HEK293 (cell line): ENCODE measurements at regions not wholly inside any gene's neighbourhood (a gene's known extent, or its start where the extent isn't known, plus 50 kb on each side); places are given as distances from the start of the nearest gene placed in this dataset.

ENCODE experiments used
- BCL11A ChIP-seq: fragments of 450-650 bp; formaldehyde crosslinking; IDR thresholded peaks from 2 replicates; pipeline ENCODE4 v1.5.1; 2016; ENCODE audit warnings: low read depth, missing biosample characterization, missing genetic modification characterization
- BCL6B ChIP-seq: fragments of 450-650 bp; formaldehyde crosslinking; IDR thresholded peaks from 2 replicates; pipeline ENCODE4 v1.5.1; 2017; ENCODE audit warnings: missing biosample characterization, missing genetic modification characterization
- GLI4 ChIP-seq: fragments of 450-650 bp; formaldehyde crosslinking; IDR thresholded peaks from 2 replicates; pipeline ENCODE4 v1.5.1; 2016; ENCODE audit warnings: missing biosample characterization, missing genetic modification characterization
- IKZF3 ChIP-seq: fragments of 450-650 bp; IDR thresholded peaks from 2 replicates; pipeline ENCODE4 v1.5.0; 2018; ENCODE audit warnings: missing biosample characterization, mild to moderate bottlenecking, missing genetic modification characterization, moderate library complexity
- MYNN ChIP-seq: fragments of 450-650 bp; formaldehyde crosslinking; IDR thresholded peaks from 2 replicates; pipeline ENCODE4 v1.5.1; 2016; ENCODE audit warnings: missing biosample characterization, missing genetic modification characterization, borderline replicate concordance
- OVOL3 ChIP-seq: fragments of 450-650 bp; formaldehyde crosslinking; IDR thresholded peaks from 2 replicates; pipeline ENCODE4 v1.5.1; 2016; ENCODE audit warnings: missing biosample characterization, missing genetic modification characterization
- PRDM1 ChIP-seq: fragments of 450-650 bp; formaldehyde crosslinking; IDR thresholded peaks from 2 replicates; pipeline ENCODE4; 2016; ENCODE audit warnings: missing biosample characterization, missing genetic modification characterization
- PRDM4 ChIP-seq: fragments of 450-650 bp; formaldehyde crosslinking; IDR thresholded peaks from 2 replicates; pipeline ENCODE4 v1.5.1; 2017; ENCODE audit warnings: missing biosample characterization, missing genetic modification characterization
- REPIN1 ChIP-seq: fragments of 450-650 bp; formaldehyde crosslinking; IDR thresholded peaks from 2 replicates; pipeline ENCODE4 v1.5.1; 2017; ENCODE audit warnings: missing biosample characterization, missing genetic modification characterization, low read depth
- SCRT1 ChIP-seq: fragments of 450-650 bp; formaldehyde crosslinking; IDR thresholded peaks from 2 replicates; pipeline ENCODE4 v1.5.1; 2016; ENCODE audit warnings: missing biosample characterization, missing genetic modification characterization, borderline replicate concordance
- SETDB1 ChIP-seq: IDR thresholded peaks from one replicate; pipeline ENCODE4 v1.6.1; 2017; ENCODE audit warnings: mild to moderate bottlenecking, low read length, moderate library complexity, mixed read lengths; ENCODE audit not compliant: insufficient read length
- SP3 ChIP-seq: fragments of 450-650 bp; formaldehyde crosslinking; IDR thresholded peaks from 2 replicates; pipeline ENCODE4 v1.5.1; 2016; ENCODE audit warnings: missing biosample characterization, missing genetic modification characterization
- SP7 ChIP-seq: fragments of 450-650 bp; formaldehyde crosslinking; IDR thresholded peaks from 2 replicates; pipeline ENCODE4 v1.5.1; 2016; ENCODE audit warnings: missing biosample characterization, missing genetic modification characterization
- ZNF112 ChIP-seq: fragments of 450-650 bp; formaldehyde crosslinking; IDR thresholded peaks from 2 replicates; pipeline ENCODE4 v1.5.0; 2017; ENCODE audit warnings: missing biosample characterization, missing genetic modification characterization
- ZNF133 ChIP-seq: fragments of 450-650 bp; formaldehyde crosslinking; IDR thresholded peaks from 2 replicates; pipeline ENCODE4 v1.5.1; 2016; ENCODE audit warnings: missing biosample characterization, missing genetic modification characterization
- ZNF18 ChIP-seq: fragments of 450-650 bp; formaldehyde crosslinking; IDR thresholded peaks from 2 replicates; pipeline ENCODE4 v1.5.1; 2016; ENCODE audit warnings: missing biosample characterization, missing genetic modification characterization
- ZNF184 ChIP-seq: fragments of 450-650 bp; IDR thresholded peaks from 2 replicates; pipeline ENCODE4 v1.5.1; 2018; ENCODE audit warnings: missing biosample characterization, mild to moderate bottlenecking, missing genetic modification characterization
- ZNF239 ChIP-seq: fragments of 450-650 bp; formaldehyde crosslinking; IDR thresholded peaks from 2 replicates; pipeline ENCODE4 v1.5.1; 2016; ENCODE audit warnings: missing biosample characterization, missing genetic modification characterization
- ZNF302 ChIP-seq: fragments of 450-650 bp; formaldehyde crosslinking; IDR thresholded peaks from 2 replicates; pipeline ENCODE4 v1.5.1; 2016; ENCODE audit warnings: missing biosample characterization, missing genetic modification characterization, low read depth
- ZNF324 ChIP-seq: fragments of 450-650 bp; formaldehyde crosslinking; IDR thresholded peaks from 2 replicates; pipeline ENCODE4 v1.5.1; 2016; ENCODE audit warnings: missing biosample characterization, missing genetic modification characterization
- ZNF335 ChIP-seq: fragments of 450-650 bp; formaldehyde crosslinking; conservative IDR thresholded peaks from 2 replicates; pipeline ENCODE4 v1.5.1; 2016; ENCODE audit warnings: missing biosample characterization, missing genetic modification characterization
- ZNF341 ChIP-seq: fragments of 450-650 bp; formaldehyde crosslinking; IDR thresholded peaks from 2 replicates; pipeline ENCODE4; 2016; ENCODE audit warnings: low read depth, missing biosample characterization, missing genetic modification characterization
- ZNF37A ChIP-seq: fragments of 450-650 bp; IDR thresholded peaks from 2 replicates; pipeline ENCODE4 v1.5.1; 2018; ENCODE audit warnings: missing biosample characterization, missing genetic modification characterization
- ZNF416 ChIP-seq: fragments of 450-650 bp; formaldehyde crosslinking; IDR thresholded peaks from 2 replicates; pipeline ENCODE4 v1.5.1; 2016; ENCODE audit warnings: missing biosample characterization, missing genetic modification characterization
- ZNF561 ChIP-seq: fragments of 450-650 bp; IDR thresholded peaks from 2 replicates; pipeline ENCODE4 v1.5.1; 2018; ENCODE audit warnings: missing biosample characterization, missing genetic modification characterization, borderline replicate concordance
- ZNF596 ChIP-seq: fragments of 450-650 bp; IDR thresholded peaks from 2 replicates; pipeline ENCODE4 v1.5.0; 2018; ENCODE audit warnings: missing biosample characterization, mild to moderate bottlenecking, missing genetic modification characterization, moderate library complexity
- ZNF658 ChIP-seq: fragments of 450-650 bp; formaldehyde crosslinking; IDR thresholded peaks from 2 replicates; pipeline ENCODE4; 2016; ENCODE audit warnings: missing biosample characterization, missing genetic modification characterization
- ZNF664 ChIP-seq: fragments of 450-650 bp; formaldehyde crosslinking; IDR thresholded peaks from 2 replicates; pipeline ENCODE4 v1.5.1; 2016; ENCODE audit warnings: missing biosample characterization, missing genetic modification characterization
- ZNF670 ChIP-seq: fragments of 450-650 bp; formaldehyde crosslinking; IDR thresholded peaks from 2 replicates; pipeline ENCODE4 v1.5.1; 2016; ENCODE audit warnings: missing biosample characterization, missing genetic modification characterization, low read depth
- ZNF704 ChIP-seq: fragments of 450-650 bp; formaldehyde crosslinking; IDR thresholded peaks from 2 replicates; pipeline ENCODE4 v1.5.1; 2016; ENCODE audit warnings: missing biosample characterization, missing genetic modification characterization
- TF ChIP-seq, protein P1 (sequence below): fragments of 450-650 bp; formaldehyde crosslinking; IDR thresholded peaks from 2 replicates; pipeline ENCODE4 v1.5.1; 2016; ENCODE audit warnings: missing biosample characterization, missing genetic modification characterization
- TF ChIP-seq, protein P2 (sequence below): fragments of 450-650 bp; IDR thresholded peaks from 2 replicates; pipeline ENCODE4 v1.5.1; 2018; ENCODE audit warnings: missing biosample characterization, mild to moderate bottlenecking, missing genetic modification characterization

- TF ChIP-seq, protein P1, sequence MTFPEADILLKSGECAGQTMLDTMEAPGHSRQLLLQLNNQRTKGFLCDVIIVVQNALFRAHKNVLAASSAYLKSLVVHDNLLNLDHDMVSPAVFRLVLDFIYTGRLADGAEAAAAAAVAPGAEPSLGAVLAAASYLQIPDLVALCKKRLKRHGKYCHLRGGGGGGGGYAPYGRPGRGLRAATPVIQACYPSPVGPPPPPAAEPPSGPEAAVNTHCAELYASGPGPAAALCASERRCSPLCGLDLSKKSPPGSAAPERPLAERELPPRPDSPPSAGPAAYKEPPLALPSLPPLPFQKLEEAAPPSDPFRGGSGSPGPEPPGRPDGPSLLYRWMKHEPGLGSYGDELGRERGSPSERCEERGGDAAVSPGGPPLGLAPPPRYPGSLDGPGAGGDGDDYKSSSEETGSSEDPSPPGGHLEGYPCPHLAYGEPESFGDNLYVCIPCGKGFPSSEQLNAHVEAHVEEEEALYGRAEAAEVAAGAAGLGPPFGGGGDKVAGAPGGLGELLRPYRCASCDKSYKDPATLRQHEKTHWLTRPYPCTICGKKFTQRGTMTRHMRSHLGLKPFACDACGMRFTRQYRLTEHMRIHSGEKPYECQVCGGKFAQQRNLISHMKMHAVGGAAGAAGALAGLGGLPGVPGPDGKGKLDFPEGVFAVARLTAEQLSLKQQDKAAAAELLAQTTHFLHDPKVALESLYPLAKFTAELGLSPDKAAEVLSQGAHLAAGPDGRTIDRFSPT: no peak
- TF ChIP-seq ZNF670 (no peak), ZNF302 (no peak), ZNF239 (tag by site-specific recombination) (no peak), PRDM4 (tag by site-specific recombination) (no peak), ZNF416 (no peak), SCRT1 (no peak), ZNF658 (tag by site-specific recombination) (no peak), ZNF341 (tag by site-specific recombination) (no peak), ZNF335 (tag by site-specific recombination) (0 out of 2 replicates have a peak, but pooled peaks have one; percentile 2), SP3 (tag by site-specific recombination) (0 out of 2 replicates have a peak, but pooled peaks have one; percentile 27), ZNF324 (0 out of 2 replicates have a peak, but pooled peaks have one; percentile 25), MYNN (tag by site-specific recombination) (no peak), ZNF18 (tag by site-specific recombination) (no peak), ZNF133 (tag by site-specific recombination) (no peak), ZNF37A (tag by site-specific recombination) (no peak), SP7 (tag by site-specific recombination) (0 out of 2 replicates have a peak, but pooled peaks have one; percentile 15), BCL6B (no peak), BCL11A (tag by site-specific recombination) (no peak), ZNF112 (tag by site-specific recombination) (no peak), ZNF664 (tag by site-specific recombination) (no peak), REPIN1 (tag by site-specific recombination) (no peak), SETDB1 (no peak), ZNF704 (tag by site-specific recombination) (no peak), GLI4 (no peak), OVOL3 (tag by site-specific recombination) (no peak), IKZF3 (peak; percentile 82), ZNF561 (peak; percentile 64; the same call in 1 of the 2 replicates), ZNF596 (tag by site-specific recombination) (no peak), ZNF184 (tag by site-specific recombination) (no peak), PRDM1 (no peak)
- TF ChIP-seq, protein P2, sequence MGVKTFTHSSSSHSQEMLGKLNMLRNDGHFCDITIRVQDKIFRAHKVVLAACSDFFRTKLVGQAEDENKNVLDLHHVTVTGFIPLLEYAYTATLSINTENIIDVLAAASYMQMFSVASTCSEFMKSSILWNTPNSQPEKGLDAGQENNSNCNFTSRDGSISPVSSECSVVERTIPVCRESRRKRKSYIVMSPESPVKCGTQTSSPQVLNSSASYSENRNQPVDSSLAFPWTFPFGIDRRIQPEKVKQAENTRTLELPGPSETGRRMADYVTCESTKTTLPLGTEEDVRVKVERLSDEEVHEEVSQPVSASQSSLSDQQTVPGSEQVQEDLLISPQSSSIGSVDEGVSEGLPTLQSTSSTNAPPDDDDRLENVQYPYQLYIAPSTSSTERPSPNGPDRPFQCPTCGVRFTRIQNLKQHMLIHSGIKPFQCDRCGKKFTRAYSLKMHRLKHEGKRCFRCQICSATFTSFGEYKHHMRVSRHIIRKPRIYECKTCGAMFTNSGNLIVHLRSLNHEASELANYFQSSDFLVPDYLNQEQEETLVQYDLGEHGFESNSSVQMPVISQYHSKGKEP: 0 out of 2 replicates have a peak, but pooled peaks have one; percentile 35
Measured at GRCh38 chr6:27178407-27178730, 69.1 kb upstream of the PRSS16 start (continued).
